GM12878 (cell line): ENCODE measurements at regions not wholly inside any gene's neighbourhood (a gene's known extent, or its start where the extent isn't known, plus 50 kb on each side); places are given as distances from the start of the nearest gene placed in this dataset.

Source experiments
- ATAC-seq: fragments of 200-7000 bp; cut with Tn5 transposase; 3 replicates; pipeline ENCODE4 v1.9.1; 2020; ENCODE audit warnings: mild to moderate bottlenecking, moderate library complexity
- BruUV-seq: library from RNA; stranded (reverse); fragments of 400-500 nt; replicated peaks from 2 replicates; lab custom pipeline; 2021; lab: Mats Ljungman, UMichigan
- CTCF ChIA-PET: fragments of 300-600 bp; sonication (Branson Sonifier 250); formaldehyde crosslinking; extraction: SDS; loops from one replicate; lab custom pipeline; 2021; ENCODE audit warnings: inconsistent platforms; lab: Yijun Ruan, JAX
- POLR2A ChIA-PET: fragments of 350-600 bp; formaldehyde crosslinking; extraction: SDS; loops from one replicate; lab custom pipeline; 2021; ENCODE audit warnings: inconsistent platforms; lab: Charles Lee
- RAD21 ChIA-PET: fragments of 300-600 bp; sonication (Branson Sonifier 250); formaldehyde crosslinking; loops from one replicate; lab custom pipeline; 2023; ENCODE audit warnings: antibody characterized with exemption; ENCODE audit not compliant: unreplicated experiment; lab: Charles Lee
- SMC1A ChIA-PET: fragments of 300-600 bp; sonication (Branson Sonifier 250); formaldehyde crosslinking; loops from one replicate; lab custom pipeline; 2023; ENCODE audit not compliant: unreplicated experiment, uncharacterized antibody; lab: Charles Lee
- DNase-seq: peaks from one replicate; pipeline ENCODE4 v3.0.0-alpha.2; 2011; ENCODE audit warnings: low read depth, low spot score
- FAIRE-seq: peaks from 3 replicates; lab custom pipeline; 2011; peaks lifted over from hg19 to GRCh38; lab: Jason Lieb, UNC
- H2AFZ ChIP-seq: 2 replicates; pipeline ENCODE4 v1.6.0; 2011; ENCODE audit warnings: low read depth, low read length, control low read depth; ENCODE audit not compliant: control insufficient read depth
- H3K27ac ChIP-seq: 2 replicates; pipeline ENCODE4 v1.5.1; 2011; ENCODE audit warnings: control low read depth; ENCODE audit not compliant: control insufficient read depth, insufficient read depth
- H3K27me3 ChIP-seq, 2 experiments: replicated peaks in 1 of 2; 2 replicates each; pipeline versions ENCODE4 v1.6.0 to v1.6.1; 2011; ENCODE audit warnings: low read length in 1 of 2; ENCODE audit not compliant: control insufficient read depth in 2 of 2, insufficient read depth in 2 of 2
- H3K36me3 ChIP-seq, 2 experiments: 2 replicates each; pipeline ENCODE4 v1.5.1; 2011; ENCODE audit warnings: low read length in 1 of 2; ENCODE audit not compliant: control insufficient read depth in 2 of 2, insufficient read depth in 2 of 2
- H3K4me1 ChIP-seq: 2 replicates; pipeline ENCODE4 v1.6.1; 2011; ENCODE audit warnings: mild to moderate bottlenecking, low read length, moderate library complexity, mixed read lengths; ENCODE audit not compliant: control insufficient read depth, insufficient read depth
- H3K4me2 ChIP-seq: 2 replicates; pipeline ENCODE4 v1.6.0; 2011; ENCODE audit warnings: control low read depth; ENCODE audit not compliant: control insufficient read depth, insufficient read depth
- H3K4me3 ChIP-seq: fragments of 200-600 bp; sonication (generic); 2 replicates; pipeline ENCODE4 v1.5.1; 2016
- H3K79me2 ChIP-seq: 2 replicates; pipeline ENCODE4 v1.6.0; 2011; ENCODE audit warnings: low read length; ENCODE audit not compliant: control insufficient read depth, insufficient read depth
- H3K9ac ChIP-seq: 2 replicates; pipeline ENCODE4 v1.8.0; 2011; ENCODE audit warnings: low read length, control low read depth, mixed read lengths; ENCODE audit not compliant: control insufficient read depth, insufficient read depth
- H3K9me3 ChIP-seq: replicated peaks from 3 replicates; pipeline ENCODE4 v1.5.1; 2011; ENCODE audit warnings: mild to moderate bottlenecking, low read length; ENCODE audit not compliant: control insufficient read depth, insufficient read depth
- H4K20me1 ChIP-seq: 2 replicates; pipeline ENCODE4 v1.6.0; 2011; ENCODE audit not compliant: control insufficient read depth, insufficient read depth
- CBX3 ChIP-seq: fragments of 200-600 bp; sonication (generic); IDR thresholded peaks from 2 replicates; pipeline ENCODE4 v1.6.1; 2016; ENCODE audit warnings: low read depth, borderline replicate concordance
- CEBPB ChIP-seq, 2 experiments: fragments of 150-350 bp in 1 of 2; IDR thresholded peaks; 2 replicates each; pipeline ENCODE4 v1.6.1; 2012 to 2014; ENCODE audit warnings: low read depth in 2 of 2, low read length in 2 of 2, borderline replicate concordance in 1 of 2, inconsistent platforms in 1 of 2
- GATAD2B ChIP-seq: fragments of 450-650 bp; conservative IDR thresholded peaks from 2 replicates; pipeline ENCODE4 v1.6.1; 2017; ENCODE audit warnings: low read depth, mild to moderate bottlenecking, moderate library complexity
- MXI1 ChIP-seq: fragments of 150-350 bp; IDR thresholded peaks from 2 replicates; pipeline ENCODE4 v1.6.1; 2011; ENCODE audit warnings: low read depth, mild to moderate bottlenecking, inconsistent platforms, low read length, improper control_type of control experiment
- NFYB ChIP-seq: IDR thresholded peaks from 2 replicates; pipeline ENCODE4 v1.6.1; 2011; ENCODE audit warnings: low read depth, mild to moderate bottlenecking, low read length, improper control_type of control experiment, moderate library complexity; ENCODE audit not compliant: insufficient read depth
- NR2F1 ChIP-seq: fragments of 450-650 bp; conservative IDR thresholded peaks from 2 replicates; pipeline ENCODE4 v1.6.1; 2017; ENCODE audit warnings: mild to moderate bottlenecking
- RUNX3 ChIP-seq: IDR thresholded peaks from 2 replicates; pipeline ENCODE4 v1.6.1; 2012; ENCODE audit warnings: low read length, inconsistent platforms
- STAT3 ChIP-seq: IDR thresholded peaks from 2 replicates; pipeline ENCODE4 v1.6.1; 2011; ENCODE audit warnings: low read depth, low read length, improper control_type of control experiment
- ZNF207 ChIP-seq: fragments of 450-650 bp; IDR thresholded peaks from 2 replicates; pipeline ENCODE4 v1.6.1; 2014; ENCODE audit warnings: antibody characterized with exemption, mild to moderate bottlenecking, borderline replicate concordance
- ZNF274 ChIP-seq: IDR thresholded peaks from one replicate; pipeline ENCODE4 v1.8.0; 2011; ENCODE audit not compliant: insufficient read length, insufficient read depth
- in situ Hi-C: fragments of 300-500 bp; cut with MboI; formaldehyde crosslinking; loops from 9 replicates; pipeline ENCODE4 v1.14.3; 2018; ENCODE audit warnings: mixed read lengths
- intact Hi-C: fragments of 100-400 bp; cut with micrococcal nuclease; formaldehyde crosslinking; loops from one replicate; pipeline ENCODE4 v1.14.2; 2022; ENCODE audit not compliant: unreplicated experiment
- TF ChIP-seq, protein P1 (sequence below): IDR thresholded peaks from 2 replicates; pipeline ENCODE4 v1.6.1; 2011; ENCODE audit warnings: borderline replicate concordance, low read depth, mild to moderate bottlenecking, moderate library complexity, mixed read lengths, low read length; ENCODE audit not compliant: insufficient read depth; ENCODE audit errors: extremely low read length
- TF ChIP-seq, protein P2 (sequence below): fragments of 150-350 bp; IDR thresholded peaks from 2 replicates; pipeline ENCODE4 v1.6.1; 2014; ENCODE audit warnings: mild to moderate bottlenecking, low read depth, low read length
- TF ChIP-seq, protein P3 (sequence below): IDR thresholded peaks from 2 replicates; pipeline ENCODE4 v1.6.1; 2011; ENCODE audit warnings: borderline replicate concordance, low read depth, mild to moderate bottlenecking, moderate library complexity, low read length; ENCODE audit not compliant: insufficient read depth, poor library complexity, severe bottlenecking
- TF ChIP-seq, protein P4 (sequence below): fragments of 450-650 bp; IDR thresholded peaks from 2 replicates; pipeline ENCODE4 v1.6.1; 2017; ENCODE audit warnings: mild to moderate bottlenecking, moderate library complexity

DNA sequence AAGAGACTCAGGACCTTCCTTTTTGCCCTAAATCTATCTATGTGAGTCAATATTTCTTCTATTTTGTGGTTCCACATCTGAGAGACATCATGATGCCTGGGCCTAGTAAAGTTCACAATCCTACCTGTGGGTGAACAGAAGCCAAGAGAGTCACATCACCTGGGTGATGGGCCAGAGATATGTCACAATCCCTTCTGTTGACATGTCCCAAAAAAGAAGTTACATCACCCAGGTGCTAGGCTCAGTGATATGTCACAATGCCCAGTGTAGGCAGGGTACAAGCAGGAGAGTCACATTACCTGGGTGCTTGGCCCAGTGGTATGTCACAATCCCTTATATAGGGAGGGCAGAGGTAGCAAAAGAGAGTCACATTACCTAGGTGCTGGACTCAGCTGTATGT, 2101.9 kb downstream of the TP53TG3F start:
- no peak for FAIRE-seq
- ChIA-PET CTCF (no interaction called here), SMC1A (interaction anchor here (0.5 to 1.0 kb wide), 2 partner anchors 19 to 70 kb away, joined by 3 read pairs; no protein-coding TSS in a partner anchor), RAD21 (interaction anchor here (0.9 to 1.8 kb wide), 2 partner anchors 35 to 40 kb away, joined by 3 to 5 read pairs; no protein-coding TSS in a partner anchor), POLR2A (no interaction called here)
- no TSS peak for BruUV-seq
- no peak overlapping the region for H3K9ac ChIP-seq
- no peaks in the 10 kb centered on the region for H4K20me1 ChIP-seq
- intact Hi-C loops: no loop called here
- no peak; the same call in 2 of the 3 replicates for ATAC-seq
- no peak overlapping the region for H2AFZ ChIP-seq
- no peak overlapping the region for H3K27ac ChIP-seq
- DNase-seq: no peak
- H3K36me3 ChIP-seq: no peaks in the 10 kb centered on the region
- in situ Hi-C loops: no loop called here
- no peaks in the 10 kb centered on the region for H3K79me2 ChIP-seq
- H3K9me3 ChIP-seq: no peaks in the 10 kb centered on the region; the same call in 2 of the 3 replicates
- H3K27me3 ChIP-seq: no peaks in the 10 kb centered on the region
- H3K4me1 ChIP-seq: no peaks in the 10 kb centered on the region
- H3K4me3 ChIP-seq: no peak overlapping the region
- H3K4me2 ChIP-seq: no peak overlapping the region
- TF ChIP-seq, protein P1, sequence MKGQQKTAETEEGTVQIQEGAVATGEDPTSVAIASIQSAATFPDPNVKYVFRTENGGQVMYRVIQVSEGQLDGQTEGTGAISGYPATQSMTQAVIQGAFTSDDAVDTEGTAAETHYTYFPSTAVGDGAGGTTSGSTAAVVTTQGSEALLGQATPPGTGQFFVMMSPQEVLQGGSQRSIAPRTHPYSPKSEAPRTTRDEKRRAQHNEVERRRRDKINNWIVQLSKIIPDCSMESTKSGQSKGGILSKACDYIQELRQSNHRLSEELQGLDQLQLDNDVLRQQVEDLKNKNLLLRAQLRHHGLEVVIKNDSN: no peak
- TF ChIP-seq, protein P2, sequence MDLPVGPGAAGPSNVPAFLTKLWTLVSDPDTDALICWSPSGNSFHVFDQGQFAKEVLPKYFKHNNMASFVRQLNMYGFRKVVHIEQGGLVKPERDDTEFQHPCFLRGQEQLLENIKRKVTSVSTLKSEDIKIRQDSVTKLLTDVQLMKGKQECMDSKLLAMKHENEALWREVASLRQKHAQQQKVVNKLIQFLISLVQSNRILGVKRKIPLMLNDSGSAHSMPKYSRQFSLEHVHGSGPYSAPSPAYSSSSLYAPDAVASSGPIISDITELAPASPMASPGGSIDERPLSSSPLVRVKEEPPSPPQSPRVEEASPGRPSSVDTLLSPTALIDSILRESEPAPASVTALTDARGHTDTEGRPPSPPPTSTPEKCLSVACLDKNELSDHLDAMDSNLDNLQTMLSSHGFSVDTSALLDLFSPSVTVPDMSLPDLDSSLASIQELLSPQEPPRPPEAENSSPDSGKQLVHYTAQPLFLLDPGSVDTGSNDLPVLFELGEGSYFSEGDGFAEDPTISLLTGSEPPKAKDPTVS: no peak
- TF ChIP-seq STAT3 (no peak), NR2F1 (no peak), NFYB (no peak), MXI1 (no peak), ZNF274 (no peak), CBX3 (no peak), RUNX3 (no peak), GATAD2B (no peak), CEBPB (IDR thresholded peaks at IDR 0.05; ENCODE audit: borderline replicate concordance in 1 of 2, low read depth in 2 of 2, low read length in 2 of 2) (no peak), ZNF207 (no peak)
- TF ChIP-seq, protein P3, sequence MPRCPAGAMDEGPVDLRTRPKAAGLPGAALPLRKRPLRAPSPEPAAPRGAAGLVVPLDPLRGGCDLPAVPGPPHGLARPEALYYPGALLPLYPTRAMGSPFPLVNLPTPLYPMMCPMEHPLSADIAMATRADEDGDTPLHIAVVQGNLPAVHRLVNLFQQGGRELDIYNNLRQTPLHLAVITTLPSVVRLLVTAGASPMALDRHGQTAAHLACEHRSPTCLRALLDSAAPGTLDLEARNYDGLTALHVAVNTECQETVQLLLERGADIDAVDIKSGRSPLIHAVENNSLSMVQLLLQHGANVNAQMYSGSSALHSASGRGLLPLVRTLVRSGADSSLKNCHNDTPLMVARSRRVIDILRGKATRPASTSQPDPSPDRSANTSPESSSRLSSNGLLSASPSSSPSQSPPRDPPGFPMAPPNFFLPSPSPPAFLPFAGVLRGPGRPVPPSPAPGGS: no peak
- TF ChIP-seq, protein P4, sequence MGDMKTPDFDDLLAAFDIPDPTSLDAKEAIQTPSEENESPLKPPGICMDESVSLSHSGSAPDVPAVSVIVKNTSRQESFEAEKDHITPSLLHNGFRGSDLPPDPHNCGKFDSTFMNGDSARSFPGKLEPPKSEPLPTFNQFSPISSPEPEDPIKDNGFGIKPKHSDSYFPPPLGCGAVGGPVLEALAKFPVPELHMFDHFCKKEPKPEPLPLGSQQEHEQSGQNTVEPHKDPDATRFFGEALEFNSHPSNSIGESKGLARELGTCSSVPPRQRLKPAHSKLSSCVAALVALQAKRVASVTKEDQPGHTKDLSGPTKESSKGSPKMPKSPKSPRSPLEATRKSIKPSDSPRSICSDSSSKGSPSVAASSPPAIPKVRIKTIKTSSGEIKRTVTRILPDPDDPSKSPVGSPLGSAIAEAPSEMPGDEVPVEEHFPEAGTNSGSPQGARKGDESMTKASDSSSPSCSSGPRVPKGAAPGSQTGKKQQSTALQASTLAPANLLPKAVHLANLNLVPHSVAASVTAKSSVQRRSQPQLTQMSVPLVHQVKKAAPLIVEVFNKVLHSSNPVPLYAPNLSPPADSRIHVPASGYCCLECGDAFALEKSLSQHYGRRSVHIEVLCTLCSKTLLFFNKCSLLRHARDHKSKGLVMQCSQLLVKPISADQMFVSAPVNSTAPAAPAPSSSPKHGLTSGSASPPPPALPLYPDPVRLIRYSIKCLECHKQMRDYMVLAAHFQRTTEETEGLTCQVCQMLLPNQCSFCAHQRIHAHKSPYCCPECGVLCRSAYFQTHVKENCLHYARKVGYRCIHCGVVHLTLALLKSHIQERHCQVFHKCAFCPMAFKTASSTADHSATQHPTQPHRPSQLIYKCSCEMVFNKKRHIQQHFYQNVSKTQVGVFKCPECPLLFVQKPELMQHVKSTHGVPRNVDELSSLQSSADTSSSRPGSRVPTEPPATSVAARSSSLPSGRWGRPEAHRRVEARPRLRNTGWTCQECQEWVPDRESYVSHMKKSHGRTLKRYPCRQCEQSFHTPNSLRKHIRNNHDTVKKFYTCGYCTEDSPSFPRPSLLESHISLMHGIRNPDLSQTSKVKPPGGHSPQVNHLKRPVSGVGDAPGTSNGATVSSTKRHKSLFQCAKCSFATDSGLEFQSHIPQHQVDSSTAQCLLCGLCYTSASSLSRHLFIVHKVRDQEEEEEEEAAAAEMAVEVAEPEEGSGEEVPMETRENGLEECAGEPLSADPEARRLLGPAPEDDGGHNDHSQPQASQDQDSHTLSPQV: no peak
